Smooth muscle cell (in vitro differentiated cells): ENCODE measurements at regions not wholly inside any gene's neighbourhood (a gene's known extent, or its start where the extent isn't known, plus 50 kb on each side); places are given as distances from the start of the nearest gene placed in this dataset.
A peak's percentile ranks its signal among the peaks of the same experiment; 100 is the strongest.

Experiments used
- DNase-seq: peaks from one replicate; lab custom pipeline; 2025; ENCODE audit not compliant: unreplicated experiment; lab: John Stamatoyannopoulos, UW
- H2AFZ ChIP-seq: fragments of 200-600 bp; sonication (generic); 2 replicates; pipeline ENCODE4 v1.6.0; 2016; ENCODE audit warnings: antibody characterized with exemption, low read depth, mild to moderate bottlenecking
- H3F3A ChIP-seq: fragments of 200-600 bp; sonication (generic); 2 replicates; pipeline ENCODE4 v1.6.0; 2017; ENCODE audit warnings: antibody characterized with exemption, low read depth
- H3K27ac ChIP-seq: fragments of 200-600 bp; sonication (generic); 2 replicates; pipeline ENCODE4 v1.5.1; 2016; ENCODE audit warnings: low read depth, mild to moderate bottlenecking
- H3K27me3 ChIP-seq: fragments of 200-600 bp; sonication (generic); 2 replicates; pipeline ENCODE4 v1.6.1; 2016; ENCODE audit warnings: low read depth, mild to moderate bottlenecking
- H3K36me3 ChIP-seq: fragments of 200-600 bp; sonication (generic); 2 replicates; pipeline ENCODE4 v1.5.1; 2016; ENCODE audit warnings: low read depth
- H3K4me1 ChIP-seq: fragments of 200-600 bp; sonication (generic); 2 replicates; pipeline ENCODE4 v1.5.1; 2016; ENCODE audit warnings: low read depth
- H3K4me2 ChIP-seq: fragments of 200-600 bp; sonication (generic); 2 replicates; pipeline ENCODE4 v1.6.0; 2016; ENCODE audit warnings: mild to moderate bottlenecking
- H3K4me3 ChIP-seq: fragments of 200-600 bp; sonication (generic); 2 replicates; pipeline ENCODE4 v1.5.1; 2016; ENCODE audit warnings: mild to moderate bottlenecking
- H3K79me2 ChIP-seq: fragments of 200-600 bp; sonication (generic); 2 replicates; pipeline ENCODE4 v1.6.0; 2016; ENCODE audit warnings: low read depth, mild to moderate bottlenecking
- H3K9ac ChIP-seq: fragments of 200-600 bp; sonication (generic); 2 replicates; pipeline ENCODE4 v1.6.0; 2016; ENCODE audit warnings: low read depth
- H3K9me3 ChIP-seq: fragments of 200-600 bp; sonication (generic); replicated peaks from 2 replicates; pipeline ENCODE4 v1.5.1; 2016; ENCODE audit warnings: low read depth
- H4K20me1 ChIP-seq: fragments of 200-600 bp; sonication (generic); 2 replicates; pipeline ENCODE4 v1.6.0; 2016; ENCODE audit warnings: low read depth
- CTCF ChIP-seq: fragments of 200-600 bp; sonication (generic); IDR thresholded peaks from 2 replicates; pipeline ENCODE4 v1.5.1; 2017; ENCODE audit warnings: borderline replicate concordance, mild to moderate bottlenecking, antibody characterized with exemption; ENCODE audit not compliant: insufficient read depth, poor library complexity, severe bottlenecking
- WGBS: methylation state at CpG from one replicate; pipeline ENCODE4 v1.1.7; 2016; ENCODE audit warnings: low lambda C conversion rate; 5-methylcytosine and 5-hydroxymethylcytosine counted together

DNA sequence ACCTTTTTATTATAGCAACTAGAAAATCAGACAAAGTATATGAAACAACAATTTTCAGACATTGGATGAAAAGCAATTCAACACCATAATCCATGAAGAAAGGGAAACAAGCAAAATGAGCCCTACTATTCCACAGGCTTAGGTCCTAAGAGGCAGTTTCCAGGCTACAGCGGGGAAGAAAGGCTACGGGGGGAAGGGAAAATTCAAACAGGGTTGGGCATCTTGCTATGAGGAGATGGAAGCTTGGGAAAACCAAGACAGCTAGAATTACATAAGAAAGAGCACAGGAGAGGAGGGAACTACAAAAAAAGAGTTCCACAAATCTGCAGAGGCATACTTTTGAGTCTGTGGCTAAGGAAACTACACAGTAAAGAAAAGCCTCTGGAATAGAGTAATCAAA lies 356.0 kb upstream of the CLEC14A start:
- Histone ChIP-seq H3K4me1 (peaks cover 6% of the 10 kb centered on the region), H3K4me3 (no peak overlapping the region)
- WGBS: 48% methylated on average over 2 of the region's 2 CpGs

GRCh38 chr14:38608244-38608643 lies 352.4 kb upstream of the CLEC14A start:
- no peak for TF ChIP-seq CTCF
- WGBS: 100% methylated on average over 1 of the region's 1 CpG

More for the DNA sequence above, 356.0 kb upstream of the CLEC14A start:
- Histone ChIP-seq H3K9me3 (peaks cover 4% of the 10 kb centered on the region), H3F3A (no peaks in the 10 kb centered on the region), H3K27me3 (no peaks in the 10 kb centered on the region), H4K20me1 (no peaks in the 10 kb centered on the region), H3K27ac (no peak overlapping the region), H3K4me2 (no peak overlapping the region), H2AFZ (peak overlapping the region; percentile 4), H3K9ac (no peak overlapping the region), H3K36me3 (no peaks in the 10 kb centered on the region), H3K79me2 (no peaks in the 10 kb centered on the region)
- DNase-seq: no peak
- TF ChIP-seq CTCF: no peak

GRCh38 chr14:38605193-38606114 lies 349.6 kb upstream of the CLEC14A start:
- Histone ChIP-seq H3F3A (no peaks in the 10 kb centered on the region), H2AFZ (no peak overlapping the region), H3K9me3 (peaks cover 3% of the 10 kb centered on the region), H4K20me1 (no peaks in the 10 kb centered on the region), H3K36me3 (no peaks in the 10 kb centered on the region), H3K4me1 (no peaks in the 10 kb centered on the region), H3K9ac (no peak overlapping the region), H3K79me2 (no peaks in the 10 kb centered on the region), H3K27ac (no peak overlapping the region), H3K4me2 (no peak overlapping the region), H3K4me3 (no peak overlapping the region), H3K27me3 (no peaks in the 10 kb centered on the region)
- 80% methylated on average over 3 of the region's 3 CpGs for WGBS
- DNase-seq: no peak
- no peak for TF ChIP-seq CTCF

More at GRCh38 chr14:38608244-38608643, 352.4 kb upstream of the CLEC14A start:
- Histone ChIP-seq H3K9ac (no peak overlapping the region), H3K4me3 (no peak overlapping the region), H4K20me1 (no peaks in the 10 kb centered on the region), H3K36me3 (no peaks in the 10 kb centered on the region), H2AFZ (no peak overlapping the region), H3K79me2 (no peaks in the 10 kb centered on the region), H3K27me3 (no peaks in the 10 kb centered on the region), H3K4me2 (no peak overlapping the region), H3K27ac (no peak overlapping the region), H3K4me1 (peaks cover 6% of the 10 kb centered on the region), H3F3A (no peaks in the 10 kb centered on the region), H3K9me3 (peaks cover 4% of the 10 kb centered on the region)
- no peak for DNase-seq
